Spinal cord (tissue), 9 donors: ENCODE measurements at regions not wholly inside any gene's neighbourhood (a gene's known extent, or its start where the extent isn't known, plus 50 kb on each side); places are given as distances from the start of the nearest gene placed in this dataset.

Source experiments
- DNase-seq, 6 donors: peaks; one replicate each; pipeline versions ENCODE4 v3.0.0 to v3.0.0-alpha.2; 2013 to 2015; ENCODE audit warnings: low spot score in 6 of 6, low read depth in 4 of 6
- H3K27ac ChIP-seq: one replicate; pipeline ENCODE4 v1.5.1; 2013; ENCODE audit warnings: low read depth, low read length, control low read depth
- H3K27me3 ChIP-seq: one replicate; pipeline ENCODE4 v1.6.1; 2013; ENCODE audit warnings: low read length; ENCODE audit not compliant: control insufficient read depth, insufficient read depth
- H3K36me3 ChIP-seq: one replicate; pipeline ENCODE4 v1.6.1; 2013; ENCODE audit warnings: low read length; ENCODE audit not compliant: control insufficient read depth, insufficient read depth
- H3K4me1 ChIP-seq: one replicate; pipeline ENCODE4 v1.6.1; 2013; ENCODE audit warnings: low read length; ENCODE audit not compliant: control insufficient read depth, insufficient read depth
- H3K4me3 ChIP-seq: one replicate; pipeline ENCODE4 v1.5.1; 2013; ENCODE audit warnings: low read depth, low read length, control low read depth
- H3K9me3 ChIP-seq: one replicate; pipeline ENCODE4 v1.6.1; 2013; ENCODE audit warnings: low read length; ENCODE audit not compliant: control insufficient read depth, insufficient read depth
- WGBS: methylation state at CpG from one replicate; pipeline ENCODE4 v1.1.5; 2013; ENCODE audit warnings: missing lambda C conversion rate; ENCODE audit not compliant: insufficient coverage; 5-methylcytosine and 5-hydroxymethylcytosine counted together
- donor health status: healthy.

- Histone ChIP-seq H3K27me3 (no peaks in the 10 kb centered on the region), H3K36me3 (no peaks in the 10 kb centered on the region), H3K27ac (no peak overlapping the region), H3K9me3 (no peaks in the 10 kb centered on the region), H3K4me1 (no peaks in the 10 kb centered on the region), H3K4me3 (no peak overlapping the region)
- WGBS = 98% methylated on average over 6 of the region's 7 CpGs
- DNase-seq = no peak
Measured at GRCh38 chrX:10076765-10077164, 80.0 kb upstream of the CLCN4 start.

DNA sequence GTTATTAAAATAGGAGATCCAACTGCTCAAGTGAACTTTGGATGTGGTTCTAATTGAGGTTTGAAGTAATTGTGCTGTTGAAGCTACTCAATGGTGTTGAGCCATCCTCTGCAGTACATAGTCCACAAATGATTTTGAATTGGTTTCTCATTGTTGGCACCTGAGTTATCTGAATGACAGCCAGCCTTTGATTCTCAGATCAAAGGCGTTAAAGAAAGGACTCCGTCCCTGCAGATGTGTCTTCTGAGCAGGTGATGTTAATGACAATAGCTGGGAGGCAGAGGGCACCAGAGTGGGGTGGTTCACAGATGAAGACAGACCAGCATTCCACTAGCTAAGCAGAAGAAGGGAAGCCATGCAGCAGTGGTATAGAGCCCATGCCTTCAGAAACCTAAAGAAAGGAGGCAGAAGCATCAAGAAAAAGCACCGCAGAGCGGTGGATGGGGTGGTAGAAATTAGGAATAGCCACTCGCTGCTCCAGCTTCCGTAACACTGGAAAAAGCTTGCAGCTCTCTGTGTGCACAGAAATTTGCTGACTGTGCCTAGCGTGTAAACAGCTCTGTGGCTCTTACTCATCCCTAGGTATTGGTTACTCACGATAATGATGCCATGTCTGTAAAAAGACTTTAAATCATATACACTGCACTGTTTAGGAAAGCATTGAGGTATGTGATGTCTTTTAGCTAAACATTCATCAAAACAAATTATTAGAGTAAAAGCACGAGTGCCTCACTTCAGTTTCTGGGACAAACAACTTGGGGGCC lies 79.2 kb upstream of the CLCN4 start:
- Histone ChIP-seq H3K36me3 (no peaks in the 10 kb centered on the region), H3K9me3 (no peaks in the 10 kb centered on the region), H3K27ac (no peak overlapping the region), H3K27me3 (peaks cover 4% of the 10 kb centered on the region), H3K4me1 (no peaks in the 10 kb centered on the region), H3K4me3 (no peak overlapping the region)
- 84% methylated on average over 6 of the region's 9 CpGs for WGBS
- peak in 1 of 6 donors; percentile 5 for DNase-seq

- no peaks in the 10 kb centered on the region for H3K9me3 ChIP-seq
- no CpG with 5 or more reads among the region's 5 CpGs for WGBS
- no peak overlapping the region for H3K27ac ChIP-seq
- no peak overlapping the region for H3K4me3 ChIP-seq
- H3K27me3 ChIP-seq = peaks cover 4% of the 10 kb centered on the region
- no peaks in the 10 kb centered on the region for H3K36me3 ChIP-seq
- no peak for DNase-seq
- H3K4me1 ChIP-seq = peaks cover 3% of the 10 kb centered on the region
Measured at GRCh38 chrX:10078266-10078665, 78.5 kb upstream of the CLCN4 start.

- no peak overlapping the region for H3K27ac ChIP-seq
- no peaks in the 10 kb centered on the region for H3K9me3 ChIP-seq
- H3K27me3 ChIP-seq = peaks cover 4% of the 10 kb centered on the region
- no peak overlapping the region for H3K4me3 ChIP-seq
- WGBS = 66% methylated on average over 7 of the region's 7 CpGs
- no peak for DNase-seq
- H3K36me3 ChIP-seq = no peaks in the 10 kb centered on the region
- H3K4me1 ChIP-seq = peaks cover 4% of the 10 kb centered on the region
Measured at GRCh38 chrX:10079231-10079630, 77.5 kb upstream of the CLCN4 start.

DNA sequence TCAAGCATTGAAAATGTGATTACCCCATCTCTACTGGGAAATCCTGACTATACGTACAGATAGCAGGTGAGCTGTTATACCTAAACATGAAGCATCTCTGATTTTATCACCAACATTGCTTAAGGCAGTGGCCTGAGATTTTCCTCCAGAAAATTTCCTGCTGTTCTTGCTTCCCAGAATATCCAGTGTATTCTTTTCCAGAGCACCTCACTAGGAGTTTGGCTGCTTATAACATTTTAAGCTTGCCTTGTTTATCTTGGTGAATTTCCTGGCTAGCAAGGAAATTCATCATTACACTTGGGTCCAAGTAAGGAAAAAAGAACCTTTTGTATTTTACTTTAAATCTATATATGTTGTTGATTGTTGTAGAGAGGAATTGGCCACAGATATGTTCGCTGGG lies 73.0 kb upstream of the CLCN4 start:
- Histone ChIP-seq H3K36me3 (no peaks in the 10 kb centered on the region), H3K4me1 (peaks cover 4% of the 10 kb centered on the region), H3K27me3 (peaks cover 5% of the 10 kb centered on the region), H3K9me3 (no peaks in the 10 kb centered on the region), H3K4me3 (no peak overlapping the region), H3K27ac (no peak overlapping the region)
- WGBS = 100% methylated on average over 1 of the region's 2 CpGs
- DNase-seq = no peak

GRCh38 chrX:10085223-10085622 lies 71.6 kb upstream of the CLCN4 start:
- WGBS = no CpG with 5 or more reads among the region's 1 CpG
- Histone ChIP-seq H3K9me3 (no peaks in the 10 kb centered on the region), H3K4me1 (peaks cover 4% of the 10 kb centered on the region), H3K27me3 (peaks cover 8% of the 10 kb centered on the region), H3K27ac (no peak overlapping the region), H3K4me3 (no peak overlapping the region), H3K36me3 (no peaks in the 10 kb centered on the region)
- no peak for DNase-seq

GRCh38 chrX:10086676-10087075 lies 70.1 kb upstream of the CLCN4 start:
- Histone ChIP-seq H3K36me3 (no peaks in the 10 kb centered on the region), H3K9me3 (no peaks in the 10 kb centered on the region), H3K27ac (no peak overlapping the region), H3K4me1 (peaks cover 4% of the 10 kb centered on the region), H3K27me3 (peaks cover 8% of the 10 kb centered on the region), H3K4me3 (no peak overlapping the region)
- 72% methylated on average over 8 of the region's 8 CpGs for WGBS
- DNase-seq = no peak

GRCh38 chrX:10087391-10087790 lies 69.4 kb upstream of the CLCN4 start:
- no peak overlapping the region for H3K27ac ChIP-seq
- H3K4me1 ChIP-seq = peaks cover 4% of the 10 kb centered on the region
- peaks cover 5% of the 10 kb centered on the region for H3K27me3 ChIP-seq
- DNase-seq = no peak
- 90% methylated on average over 9 of the region's 9 CpGs for WGBS
- peaks cover 3% of the 10 kb centered on the region for H3K36me3 ChIP-seq
- no peak overlapping the region for H3K4me3 ChIP-seq
- no peaks in the 10 kb centered on the region for H3K9me3 ChIP-seq

DNA sequence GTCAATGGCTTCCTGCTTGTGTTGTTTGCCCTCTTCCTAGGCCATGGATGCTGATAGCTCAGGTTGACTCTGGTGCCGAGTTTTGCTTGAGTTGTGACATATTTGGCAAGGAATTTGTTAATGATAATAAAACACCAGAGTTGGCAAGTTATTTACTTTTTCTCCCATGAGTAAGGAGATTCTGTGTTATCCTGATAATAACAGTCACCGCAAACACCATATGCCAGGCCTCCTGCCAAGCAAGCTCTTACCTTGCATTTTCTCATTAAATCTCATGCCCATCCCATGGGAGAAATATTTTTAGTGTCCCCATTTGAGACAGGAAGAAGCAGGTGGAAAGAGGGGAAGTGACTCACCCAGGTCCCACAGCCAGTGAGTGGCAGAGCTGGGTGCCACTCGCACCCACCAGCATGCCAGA lies 67.4 kb upstream of the CLCN4 start:
- peaks cover 8% of the 10 kb centered on the region for H3K36me3 ChIP-seq
- no peaks in the 10 kb centered on the region for H3K9me3 ChIP-seq
- WGBS = 91% methylated on average over 1 of the region's 3 CpGs
- H3K27me3 ChIP-seq = peaks cover 5% of the 10 kb centered on the region
- no peak overlapping the region for H3K27ac ChIP-seq
- DNase-seq = no peak
- H3K4me1 ChIP-seq = no peaks in the 10 kb centered on the region
- no peak overlapping the region for H3K4me3 ChIP-seq

- H3K27me3 ChIP-seq = peaks cover 5% of the 10 kb centered on the region
- no peak for DNase-seq
- peaks cover 8% of the 10 kb centered on the region for H3K36me3 ChIP-seq
- H3K27ac ChIP-seq = no peak overlapping the region
- H3K9me3 ChIP-seq = no peaks in the 10 kb centered on the region
- WGBS = 86% methylated on average over 7 of the region's 11 CpGs
- H3K4me3 ChIP-seq = no peak overlapping the region
- no peaks in the 10 kb centered on the region for H3K4me1 ChIP-seq
Measured at GRCh38 chrX:10090319-10090718, 66.5 kb upstream of the CLCN4 start.
